Stimulated activated CD4-positive, alpha-beta T cell treated with anti-CD3 and anti-CD28 coated beads, Interleukin-12 subunit alpha, Interleukin-12 subunit beta, amount 100 ng/mL, for 4 hours (primary cell): ENCODE measurements at regions not wholly inside any gene's neighbourhood (a gene's known extent, or its start where the extent isn't known, plus 50 kb on each side); places are given as distances from the start of the nearest gene placed in this dataset.

ENCODE experiments used
- DNase-seq: peaks from one replicate; pipeline ENCODE4 v3.0.0-alpha.2; 2020

- no peak for DNase-seq
These were observed 1227.5 kb upstream of the MIR17HG start for GRCh38 chr13:90120026-90120425.

GRCh38 chr13:90121784-90122183 is 1225.7 kb upstream of the MIR17HG start:
- no peak for DNase-seq

- DNase-seq = no peak
These were observed 1225.0 kb upstream of the MIR17HG start for GRCh38 chr13:90122531-90122930.

GRCh38 chr13:90135558-90135957 is 1211.9 kb upstream of the MIR17HG start:
- no peak for DNase-seq

- no peak for DNase-seq
These were observed 1205.2 kb upstream of the MIR17HG start for GRCh38 chr13:90142251-90142650.

GRCh38 chr13:90154311-90154960 is 1193.1 kb upstream of the MIR17HG start:
- DNase-seq = no peak

- DNase-seq = no peak
These were observed 1191.1 kb upstream of the MIR17HG start for GRCh38 chr13:90156390-90156789.

- DNase-seq = no peak
These were observed 1178.5 kb upstream of the MIR17HG start for GRCh38 chr13:90168953-90169352.

GRCh38 chr13:90170208-90170607 is 1177.3 kb upstream of the MIR17HG start:
- DNase-seq = no peak

- no peak for DNase-seq
These were observed 1175.8 kb upstream of the MIR17HG start for GRCh38 chr13:90171649-90172048.

- DNase-seq = no peak
These were observed 1170.0 kb upstream of the MIR17HG start for GRCh38 chr13:90177512-90177911.

GRCh38 chr13:90184355-90184754 is 1163.1 kb upstream of the MIR17HG start:
- no peak for DNase-seq

- no peak for DNase-seq
These were observed 1161.8 kb upstream of the MIR17HG start for GRCh38 chr13:90185734-90186133.

- DNase-seq = no peak
These were observed 1159.8 kb upstream of the MIR17HG start for GRCh38 chr13:90187478-90188350.

GRCh38 chr13:90188351-90188636 is 1159.2 kb upstream of the MIR17HG start:
- DNase-seq = no peak

- no peak for DNase-seq
These were observed 1149.8 kb upstream of the MIR17HG start for GRCh38 chr13:90197722-90198121.

GRCh38 chr13:90201202-90201601 is 1146.3 kb upstream of the MIR17HG start:
- DNase-seq = no peak

GRCh38 chr13:90201676-90202460 is 1145.6 kb upstream of the MIR17HG start:
- no peak for DNase-seq

GRCh38 chr13:90205081-90205480 is 1142.4 kb upstream of the MIR17HG start:
- no peak for DNase-seq

- DNase-seq = no peak
These were observed 1141.6 kb upstream of the MIR17HG start for GRCh38 chr13:90205911-90206310.

GRCh38 chr13:90217275-90217674 is 1130.2 kb upstream of the MIR17HG start:
- no peak for DNase-seq

- DNase-seq = no peak
These were observed 1124.7 kb upstream of the MIR17HG start for GRCh38 chr13:90222758-90223157.

GRCh38 chr13:90230311-90230710 is 1117.2 kb upstream of the MIR17HG start:
- no peak for DNase-seq

GRCh38 chr13:90232291-90232690 is 1115.2 kb upstream of the MIR17HG start:
- DNase-seq = no peak
